ENCODE measurements at regions not wholly inside any gene's neighbourhood (a gene's known extent, or its start where the extent isn't known, plus 50 kb on each side); places are given as distances from the start of the nearest gene placed in this dataset.

DNA sequence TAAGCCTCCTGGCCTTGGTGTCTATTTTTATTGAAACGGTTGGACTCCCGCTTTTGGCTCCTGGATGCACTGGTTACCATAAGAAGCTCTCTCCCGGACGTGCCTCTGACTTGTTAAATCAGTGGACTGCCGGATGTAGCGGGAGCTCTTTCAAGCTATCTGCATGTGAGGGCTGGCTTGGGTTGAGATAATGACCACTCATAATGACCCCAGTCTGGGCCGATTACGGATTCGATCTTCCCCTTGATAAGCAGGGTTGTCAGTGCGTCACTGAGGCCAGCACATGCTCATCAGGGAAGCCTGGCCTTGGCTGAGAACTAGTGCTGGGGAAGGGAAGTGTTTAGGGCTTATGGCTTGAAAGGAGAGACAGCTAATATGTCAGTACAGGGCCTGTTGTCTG lies 528.1 kb downstream of the CDH26 start:
- TF ChIP-seq EZH2 (IDR thresholded peaks at IDR 0.05) = no peak
- TF ChIP-seq EZH2phosphoT487 (IDR thresholded peaks at IDR 0.05) = no peak
- TF ChIP-seq, protein P1, sequence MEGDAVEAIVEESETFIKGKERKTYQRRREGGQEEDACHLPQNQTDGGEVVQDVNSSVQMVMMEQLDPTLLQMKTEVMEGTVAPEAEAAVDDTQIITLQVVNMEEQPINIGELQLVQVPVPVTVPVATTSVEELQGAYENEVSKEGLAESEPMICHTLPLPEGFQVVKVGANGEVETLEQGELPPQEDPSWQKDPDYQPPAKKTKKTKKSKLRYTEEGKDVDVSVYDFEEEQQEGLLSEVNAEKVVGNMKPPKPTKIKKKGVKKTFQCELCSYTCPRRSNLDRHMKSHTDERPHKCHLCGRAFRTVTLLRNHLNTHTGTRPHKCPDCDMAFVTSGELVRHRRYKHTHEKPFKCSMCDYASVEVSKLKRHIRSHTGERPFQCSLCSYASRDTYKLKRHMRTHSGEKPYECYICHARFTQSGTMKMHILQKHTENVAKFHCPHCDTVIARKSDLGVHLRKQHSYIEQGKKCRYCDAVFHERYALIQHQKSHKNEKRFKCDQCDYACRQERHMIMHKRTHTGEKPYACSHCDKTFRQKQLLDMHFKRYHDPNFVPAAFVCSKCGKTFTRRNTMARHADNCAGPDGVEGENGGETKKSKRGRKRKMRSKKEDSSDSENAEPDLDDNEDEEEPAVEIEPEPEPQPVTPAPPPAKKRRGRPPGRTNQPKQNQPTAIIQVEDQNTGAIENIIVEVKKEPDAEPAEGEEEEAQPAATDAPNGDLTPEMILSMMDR (IDR thresholded peaks at IDR 0.05) = no peak
